H9 (cell line): ENCODE measurements at regions not wholly inside any gene's neighbourhood (a gene's known extent, or its start where the extent isn't known, plus 50 kb on each side); places are given as distances from the start of the nearest gene placed in this dataset.

Source experiments
- DNase-seq: peaks from one replicate; pipeline ENCODE4 v3.0.0-alpha.2; 2017
- H2AFZ ChIP-seq: one replicate; pipeline ENCODE4 v1.6.1; 2013; ENCODE audit warnings: mild to moderate bottlenecking, low read length, control low read depth, moderate library complexity
- H2AK5ac ChIP-seq: 2 replicates; pipeline ENCODE4 v1.6.1; 2013; ENCODE audit warnings: low read length, control low read depth, mixed read lengths; ENCODE audit not compliant: insufficient read length
- H2BK120ac ChIP-seq: one replicate; pipeline ENCODE4 v1.6.1; 2013; ENCODE audit warnings: low read depth, mild to moderate bottlenecking, low read length, control low read depth, inconsistent platforms; ENCODE audit not compliant: poor library complexity, severe bottlenecking
- H2BK12ac ChIP-seq: 2 replicates; pipeline ENCODE4 v1.6.1; 2013; ENCODE audit warnings: low read length, control low read depth, mixed read lengths, low read depth; ENCODE audit not compliant: insufficient read length
- H2BK15ac ChIP-seq: 2 replicates; pipeline ENCODE4 v1.6.1; 2013; ENCODE audit warnings: low read depth, low read length, control low read depth
- H2BK20ac ChIP-seq: one replicate; pipeline ENCODE4 v1.6.1; 2013; ENCODE audit warnings: low read depth, mild to moderate bottlenecking, low read length, control low read depth, inconsistent platforms; ENCODE audit not compliant: poor library complexity, severe bottlenecking
- H2BK5ac ChIP-seq: 2 replicates; pipeline ENCODE4 v1.6.1; 2013; ENCODE audit warnings: low read length, control low read depth, mixed read lengths; ENCODE audit not compliant: insufficient read length
- H3K14ac ChIP-seq: 2 replicates; pipeline ENCODE4 v1.6.1; 2013; ENCODE audit warnings: low read length, control low read depth; ENCODE audit not compliant: insufficient read depth
- H3K18ac ChIP-seq: 2 replicates; pipeline ENCODE4 v1.6.1; 2013; ENCODE audit warnings: low read depth, mild to moderate bottlenecking, mixed read lengths, low read length, control low read depth; ENCODE audit not compliant: insufficient read length
- H3K23ac ChIP-seq: 2 replicates; pipeline ENCODE4 v1.6.1; 2013; ENCODE audit warnings: low read length, control low read depth, mixed read lengths, low read depth; ENCODE audit not compliant: insufficient read length
- H3K23me2 ChIP-seq: 2 replicates; pipeline ENCODE4 v1.6.1; 2013; ENCODE audit warnings: low read depth, mild to moderate bottlenecking, mixed read lengths, low read length, control low read depth; ENCODE audit not compliant: insufficient read length, poor library complexity, severe bottlenecking
- H3K27ac ChIP-seq: 2 replicates; pipeline ENCODE4 v1.5.1; 2013; ENCODE audit warnings: low read length, control low read depth, mixed read lengths, low read depth; ENCODE audit not compliant: insufficient read length
- H3K27me3 ChIP-seq: 2 replicates; pipeline ENCODE4 v1.6.1; 2013; ENCODE audit warnings: low read length, control low read depth, inconsistent platforms; ENCODE audit not compliant: insufficient read depth
- H3K4ac ChIP-seq: 2 replicates; pipeline ENCODE4 v1.6.1; 2013; ENCODE audit warnings: low read depth, mild to moderate bottlenecking, control low read depth, inconsistent platforms, low read length, moderate library complexity
- H3K4me1 ChIP-seq: 2 replicates; pipeline ENCODE4 v1.6.1; 2013; ENCODE audit warnings: low read length, control low read depth, inconsistent platforms; ENCODE audit not compliant: insufficient read depth
- H3K4me2 ChIP-seq: 2 replicates; pipeline ENCODE4 v1.6.1; 2013; ENCODE audit warnings: low read length, control low read depth, mixed read lengths; ENCODE audit not compliant: insufficient read length, insufficient read depth
- H3K56ac ChIP-seq: 2 replicates; pipeline ENCODE4 v1.6.1; 2013; ENCODE audit warnings: low read depth, mild to moderate bottlenecking, mixed read lengths, low read length, control low read depth; ENCODE audit not compliant: insufficient read length
- H3K79me1 ChIP-seq: 2 replicates; pipeline ENCODE4 v1.6.1; 2013; ENCODE audit warnings: low read depth, mild to moderate bottlenecking, moderate library complexity, low read length, control low read depth, inconsistent platforms; ENCODE audit not compliant: insufficient read depth, poor library complexity, severe bottlenecking
- H3K79me2 ChIP-seq: 2 replicates; pipeline ENCODE4 v1.6.1; 2013; ENCODE audit warnings: low read length, control low read depth, inconsistent platforms; ENCODE audit not compliant: insufficient read depth
- H3K9ac ChIP-seq: 2 replicates; pipeline ENCODE4 v1.6.1; 2013; ENCODE audit warnings: low read length, control low read depth, mixed read lengths; ENCODE audit not compliant: insufficient read length; ENCODE audit errors: extremely low read depth
- H3K9me3 ChIP-seq: one replicate; pipeline ENCODE4 v1.6.1; 2013; ENCODE audit warnings: low read depth, low read length, inconsistent platforms; ENCODE audit not compliant: control insufficient read depth
- H3T11ph ChIP-seq: one replicate; pipeline ENCODE4 v1.6.1; 2013; ENCODE audit warnings: mild to moderate bottlenecking, low read length, control low read depth, inconsistent platforms
- H4K20me1 ChIP-seq: one replicate; pipeline ENCODE4 v1.6.1; 2013; ENCODE audit not compliant: control insufficient read depth, insufficient read length, insufficient read depth
- H4K5ac ChIP-seq: 2 replicates; pipeline ENCODE4 v1.6.1; 2013; ENCODE audit warnings: low read depth, mild to moderate bottlenecking, mixed read lengths, low read length, control low read depth; ENCODE audit not compliant: insufficient read length
- H4K8ac ChIP-seq: replicated peaks from 2 replicates; pipeline ENCODE4 v1.6.1; 2013; ENCODE audit warnings: low read length, control low read depth, mixed read lengths, low read depth; ENCODE audit not compliant: insufficient read length
- H4K91ac ChIP-seq: 2 replicates; pipeline ENCODE4 v1.6.1; 2013; ENCODE audit warnings: low read depth, mild to moderate bottlenecking, moderate library complexity, mixed read lengths, low read length, control low read depth; ENCODE audit not compliant: insufficient read length
- H3K27ac Mint-ChIP-seq, 3 experiments: 2 replicates in 2 of 3; 3 replicates in 1 of 3; pipeline ENCODE4 v1.8.0; 2020 to 2021; ENCODE audit warnings: mixed read lengths in 3 of 3, mild to moderate bottlenecking in 1 of 3, moderate library complexity in 1 of 3
- H3K27me3 Mint-ChIP-seq: 2 replicates; pipeline ENCODE4 v1.8.0; 2021; ENCODE audit warnings: low read depth, mild to moderate bottlenecking, moderate library complexity, mixed read lengths
- H3K36me3 Mint-ChIP-seq, 3 experiments: 2 replicates in 2 of 3; 3 replicates in 1 of 3; pipeline ENCODE4 v1.8.0; 2020 to 2021; ENCODE audit warnings: low read depth in 3 of 3, mixed read lengths in 3 of 3; ENCODE audit not compliant: insufficient read depth in 1 of 3
- H3K4me1 Mint-ChIP-seq, 2 experiments: 2 replicates each; pipeline ENCODE4 v1.8.0; 2020; ENCODE audit warnings: mixed read lengths in 2 of 2
- H3K4me3 Mint-ChIP-seq, 2 experiments: 2 replicates in 1 of 2; 3 replicates in 1 of 2; pipeline ENCODE4 v1.8.0; 2020 to 2021; ENCODE audit warnings: mild to moderate bottlenecking in 2 of 2, mixed read lengths in 2 of 2, moderate library complexity in 1 of 2
- H3K9me3 Mint-ChIP-seq, 2 experiments: 2 replicates in 1 of 2; 3 replicates in 1 of 2; pipeline ENCODE4 v1.8.0; 2020; ENCODE audit warnings: mild to moderate bottlenecking in 2 of 2, mixed read lengths in 2 of 2, moderate library complexity in 1 of 2
- CTCF ChIP-seq: fragments of 200-600 bp; sonication (generic); conservative IDR thresholded peaks from 3 replicates; pipeline ENCODE4 v1.8.0; 2021; ENCODE audit warnings: antibody characterized with exemption, mild to moderate bottlenecking
- WGBS: extraction: QIAGEN DNeasy Blood & Tissue Kit; methylation state at CpG from one replicate; pipeline ENCODE4 v1.1.7; 2013; ENCODE audit warnings: missing lambda C conversion rate, low lambda C conversion rate, mixed read lengths; ENCODE audit not compliant: insufficient read length; ENCODE audit errors: extremely low coverage; 5-methylcytosine and 5-hydroxymethylcytosine counted together

- no CpG with 5 or more reads among the region's 4 CpGs for WGBS
- no peaks in the 10 kb centered on the region for H3K9me3 Mint-ChIP-seq
- H2AK5ac ChIP-seq, result no peak overlapping the region
- no peak overlapping the region for H3K14ac ChIP-seq
- no peak for TF ChIP-seq CTCF
- H3K4me3 Mint-ChIP-seq, result no peak overlapping the region
- H3K27ac ChIP-seq, result no peak overlapping the region
- H2BK120ac ChIP-seq, result no peak overlapping the region
- H2AFZ ChIP-seq, result no peak overlapping the region
- no peak overlapping the region for H3T11ph ChIP-seq
- no peak overlapping the region for H2BK5ac ChIP-seq
- no peak overlapping the region for H2BK20ac ChIP-seq
- no peak overlapping the region for H4K5ac ChIP-seq
- H3K9me3 ChIP-seq, result no peaks in the 10 kb centered on the region
- no peak overlapping the region for H3K27ac Mint-ChIP-seq
- H3K18ac ChIP-seq, result no peak overlapping the region
- peaks cover 1% of the 10 kb centered on the region for H3K27me3 Mint-ChIP-seq
- H4K91ac ChIP-seq, result no peak overlapping the region
- H3K79me2 ChIP-seq, result no peaks in the 10 kb centered on the region
- no peak overlapping the region for H3K56ac ChIP-seq
- no peak overlapping the region for H3K4me2 ChIP-seq
- no peaks in the 10 kb centered on the region for H3K79me1 ChIP-seq
- no peak overlapping the region for H3K4ac ChIP-seq
- no peak overlapping the region for H3K9ac ChIP-seq
- no peaks in the 10 kb centered on the region for H3K23me2 ChIP-seq
- no peak overlapping the region for H3K23ac ChIP-seq
- H4K8ac ChIP-seq, result no peak overlapping the region
- no peaks in the 10 kb centered on the region for H3K4me1 ChIP-seq
- H3K36me3 Mint-ChIP-seq, result no peaks in the 10 kb centered on the region
- no peak overlapping the region for H2BK12ac ChIP-seq
- H4K20me1 ChIP-seq, result no peaks in the 10 kb centered on the region
- H2BK15ac ChIP-seq, result no peak overlapping the region
- H3K27me3 ChIP-seq, result no peaks in the 10 kb centered on the region
- peaks cover 18 to 19% of the 10 kb centered on the region in 2 experiments for H3K4me1 Mint-ChIP-seq
- no peak for DNase-seq
These were observed 53.0 kb downstream of the ZC3H11B start for GRCh38 chr1:219559899-219560298.
